ENCODE measurements at regions not wholly inside any gene's neighbourhood (a gene's known extent, or its start where the extent isn't known, plus 50 kb on each side); places are given as distances from the start of the nearest gene placed in this dataset.

GRCh38 chr7:159331462-159331861 lies 186.8 kb upstream of the VIPR2 start:
- TF ChIP-seq CTCF (IDR thresholded peaks at IDR 0.05) (no peak), POLR2A (IDR thresholded peaks at IDR 0.05) (no peak)

Data from esophagus squamous epithelium (tissue), 4 donors.